B cell (primary cell): ENCODE measurements at regions not wholly inside any gene's neighbourhood (a gene's known extent, or its start where the extent isn't known, plus 50 kb on each side); places are given as distances from the start of the nearest gene placed in this dataset.

Experiments
- EZH2 ChIP-seq: IDR thresholded peaks from 2 replicates; pipeline ENCODE4 v1.6.1; 2012; ENCODE audit warnings: borderline replicate concordance, low read depth, mild to moderate bottlenecking, moderate library complexity, low read length; ENCODE audit not compliant: insufficient read depth, poor library complexity, severe bottlenecking
- TF ChIP-seq, protein P1 (sequence below): fragments of 200-600 bp; IDR thresholded peaks from one replicate; pipeline ENCODE4 v1.8.0; 2022; ENCODE audit warnings: antibody characterized with exemption, mild to moderate bottlenecking

DNA sequence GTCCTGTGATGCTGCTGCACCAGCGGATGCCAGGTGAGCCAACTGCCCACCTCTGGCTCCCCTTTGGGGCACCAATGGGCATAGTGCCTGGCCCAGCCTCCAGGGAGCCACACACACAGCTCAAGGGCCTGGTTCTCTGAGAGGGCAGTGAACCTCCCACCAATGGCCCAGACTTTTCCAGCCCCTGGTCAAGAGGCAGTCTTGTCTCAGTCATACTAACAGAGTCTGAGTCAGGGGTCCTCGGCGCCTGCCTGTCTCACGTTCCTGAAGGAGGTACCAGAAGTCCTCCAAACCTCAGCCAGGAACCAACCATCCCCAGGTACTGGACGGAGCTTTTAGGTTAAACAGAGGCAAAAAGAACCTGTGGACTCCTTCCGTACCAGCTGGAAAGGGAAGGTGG, 121.1 kb downstream of the C5orf15 start:
- TF ChIP-seq, protein P1, sequence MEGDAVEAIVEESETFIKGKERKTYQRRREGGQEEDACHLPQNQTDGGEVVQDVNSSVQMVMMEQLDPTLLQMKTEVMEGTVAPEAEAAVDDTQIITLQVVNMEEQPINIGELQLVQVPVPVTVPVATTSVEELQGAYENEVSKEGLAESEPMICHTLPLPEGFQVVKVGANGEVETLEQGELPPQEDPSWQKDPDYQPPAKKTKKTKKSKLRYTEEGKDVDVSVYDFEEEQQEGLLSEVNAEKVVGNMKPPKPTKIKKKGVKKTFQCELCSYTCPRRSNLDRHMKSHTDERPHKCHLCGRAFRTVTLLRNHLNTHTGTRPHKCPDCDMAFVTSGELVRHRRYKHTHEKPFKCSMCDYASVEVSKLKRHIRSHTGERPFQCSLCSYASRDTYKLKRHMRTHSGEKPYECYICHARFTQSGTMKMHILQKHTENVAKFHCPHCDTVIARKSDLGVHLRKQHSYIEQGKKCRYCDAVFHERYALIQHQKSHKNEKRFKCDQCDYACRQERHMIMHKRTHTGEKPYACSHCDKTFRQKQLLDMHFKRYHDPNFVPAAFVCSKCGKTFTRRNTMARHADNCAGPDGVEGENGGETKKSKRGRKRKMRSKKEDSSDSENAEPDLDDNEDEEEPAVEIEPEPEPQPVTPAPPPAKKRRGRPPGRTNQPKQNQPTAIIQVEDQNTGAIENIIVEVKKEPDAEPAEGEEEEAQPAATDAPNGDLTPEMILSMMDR = no peak
- TF ChIP-seq EZH2 = no peak
